ENCODE measurements at regions not wholly inside any gene's neighbourhood (a gene's known extent, or its start where the extent isn't known, plus 50 kb on each side); places are given as distances from the start of the nearest gene placed in this dataset.
"Not testable (repeated sequence)": the region's sequence is repeated elsewhere in the genome, so short reads cannot be mapped to it uniquely, and the experiment has no call there.

DNA sequence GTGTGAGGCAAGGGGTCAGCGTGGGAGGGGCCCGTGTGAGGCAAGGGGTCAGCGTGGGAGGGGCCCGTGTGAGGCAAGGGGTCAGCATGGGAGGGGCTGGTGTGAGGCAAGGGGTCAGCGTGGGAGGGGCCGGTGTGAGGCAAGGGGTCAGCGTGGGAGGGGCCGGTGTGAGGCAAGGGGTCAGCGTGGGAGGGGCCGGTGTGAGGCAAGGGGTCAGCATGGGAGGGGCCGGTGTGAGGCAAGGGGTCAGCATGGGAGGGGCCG lies 119.2 kb downstream of the SEPTIN14 start:
- DNase-seq (ENCODE audit: extremely low read depth in 1 of 2, low read depth in 1 of 2), result not testable (repeated sequence)

DNA sequence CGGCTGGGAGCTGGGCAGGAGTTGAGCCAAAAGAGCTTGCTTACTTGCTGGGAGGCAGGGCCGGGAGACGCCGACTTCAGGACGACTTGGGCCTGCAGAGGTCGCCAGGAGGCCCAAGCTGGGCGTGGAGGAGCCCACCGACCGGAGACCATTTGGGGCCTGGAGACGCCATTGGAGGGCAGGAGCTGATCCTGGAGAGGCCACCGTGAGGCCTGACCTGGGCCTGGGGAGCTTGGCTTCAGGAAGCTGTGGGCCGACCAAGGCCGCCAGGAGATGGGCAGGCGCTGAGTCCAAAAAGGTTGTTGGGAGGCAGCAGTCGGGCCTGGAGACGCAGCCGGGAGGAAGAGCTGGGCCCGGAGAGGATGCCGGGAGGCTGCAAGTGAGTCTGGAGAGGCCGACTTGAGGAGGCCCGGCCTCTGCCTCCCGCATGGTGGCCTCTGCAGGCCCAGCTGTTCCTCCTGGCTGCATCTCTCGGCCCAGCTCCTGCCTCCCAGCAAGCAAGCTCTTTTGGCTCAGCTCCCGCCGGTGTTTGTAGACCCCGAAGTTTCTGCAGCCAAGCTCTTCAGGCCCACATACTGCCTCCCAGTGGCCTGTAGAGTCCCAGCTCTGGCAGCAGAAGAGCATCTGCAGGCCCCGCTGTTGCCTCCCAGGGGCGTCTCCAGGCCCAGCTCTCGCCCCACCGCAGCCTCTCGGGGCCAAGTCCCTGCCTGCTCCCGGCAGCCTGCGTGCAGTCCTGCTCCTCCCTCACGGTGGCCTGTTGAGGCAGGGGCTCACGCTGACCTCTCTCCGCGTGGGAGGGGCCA lies 119.7 kb downstream of the SEPTIN14 start:
- not testable (repeated sequence) for DNase-seq (ENCODE audit: extremely low read depth in 1 of 2, low read depth in 1 of 2)

DNA sequence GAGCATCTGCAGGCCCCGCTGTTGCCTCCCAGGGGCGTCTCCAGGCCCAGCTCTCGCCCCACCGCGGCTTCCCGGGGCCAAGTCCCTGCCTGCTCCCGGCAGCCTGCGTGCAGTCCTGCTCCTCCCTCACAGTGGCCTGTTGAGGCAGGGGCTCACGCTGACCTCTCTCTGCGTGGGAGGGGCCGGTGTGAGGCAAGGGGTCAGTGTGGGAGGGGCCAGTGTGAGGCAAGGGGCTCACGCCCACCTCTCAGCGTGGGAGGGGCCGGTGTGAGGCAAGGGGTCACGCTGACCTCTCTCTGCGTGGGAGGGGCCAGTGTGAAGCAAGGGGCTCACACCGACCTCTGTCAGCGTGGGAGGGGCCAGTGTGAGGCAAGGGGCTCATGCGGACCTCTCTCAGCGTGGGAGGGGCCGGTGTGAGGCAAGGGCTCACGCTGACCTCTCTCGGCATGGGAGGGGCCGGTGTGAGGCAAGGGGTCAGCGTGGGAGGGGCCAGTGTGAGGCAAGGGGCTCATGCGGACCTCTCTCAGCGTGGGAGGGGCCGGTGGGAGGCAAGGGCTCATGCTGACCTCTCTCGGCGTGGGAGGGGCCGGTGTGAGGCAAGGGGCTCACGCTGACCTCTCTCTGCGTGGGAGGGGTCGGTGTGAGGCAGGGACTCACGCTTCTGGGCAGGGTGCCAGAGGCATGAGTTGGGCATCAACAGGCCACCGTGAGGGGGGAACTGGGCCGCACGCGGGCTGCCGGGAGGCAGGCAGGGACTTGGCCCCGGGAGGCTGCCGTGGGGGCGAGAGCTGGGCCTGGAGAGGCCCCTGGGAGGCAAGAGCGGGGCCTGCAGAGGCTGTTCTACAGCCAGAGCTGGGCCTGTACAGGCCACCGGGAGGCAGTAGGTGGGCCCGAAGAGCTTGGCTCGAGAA lies 120.6 kb downstream of the SEPTIN14 start:
- DNase-seq (ENCODE audit: extremely low read depth in 1 of 2, low read depth in 1 of 2), result not testable (repeated sequence)

DNA sequence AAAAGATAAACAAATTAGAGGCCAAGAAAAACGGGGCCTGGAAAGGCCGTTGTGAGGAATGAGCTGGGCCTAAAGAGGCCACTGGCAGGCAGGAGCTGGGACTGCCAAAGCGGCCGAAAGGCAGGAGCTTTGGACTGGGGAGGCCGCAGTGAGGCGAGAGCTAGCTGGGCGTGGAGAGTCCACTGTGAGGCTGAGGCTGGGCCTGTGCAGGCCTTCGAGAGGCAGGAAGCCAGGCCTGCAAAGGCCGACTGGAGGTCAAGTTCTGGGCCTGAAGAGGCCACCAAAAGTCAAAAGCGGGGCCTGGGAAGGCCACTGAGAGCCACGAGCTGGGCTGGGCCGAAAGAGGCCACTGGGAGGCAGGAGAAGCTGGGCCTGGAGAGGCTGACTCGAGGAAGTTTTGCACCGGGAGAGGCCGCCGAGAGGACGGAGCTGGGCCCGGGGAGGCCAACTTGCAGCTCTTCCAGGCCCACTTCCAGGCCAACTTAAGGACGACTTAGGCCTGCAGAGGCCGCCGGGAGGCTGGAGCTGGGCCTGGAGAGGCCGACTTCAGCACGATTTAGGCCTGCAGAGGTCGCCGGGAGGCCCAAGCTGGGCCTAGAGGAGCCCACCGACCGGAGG lies 121.8 kb downstream of the SEPTIN14 start:
- not testable (repeated sequence) for DNase-seq (ENCODE audit: extremely low read depth in 1 of 2, low read depth in 1 of 2)

GRCh38 chr7:55740053-55740452 lies 122.5 kb downstream of the SEPTIN14 start:
- DNase-seq (ENCODE audit: extremely low read depth in 1 of 2, low read depth in 1 of 2), result not testable (repeated sequence)

GRCh38 chr7:55736641-55737221 lies 125.8 kb downstream of the SEPTIN14 start:
- DNase-seq (ENCODE audit: extremely low read depth in 1 of 2, low read depth in 1 of 2), result not testable (repeated sequence)

- DNase-seq (ENCODE audit: extremely low read depth in 1 of 2, low read depth in 1 of 2), result no peak
Measured at GRCh38 chr7:55733241-55734140, 129.1 kb downstream of the SEPTIN14 start.

- no peak for DNase-seq (ENCODE audit: extremely low read depth in 1 of 2, low read depth in 1 of 2)
Measured at GRCh38 chr7:55731931-55732330, 130.6 kb downstream of the SEPTIN14 start.

DNA sequence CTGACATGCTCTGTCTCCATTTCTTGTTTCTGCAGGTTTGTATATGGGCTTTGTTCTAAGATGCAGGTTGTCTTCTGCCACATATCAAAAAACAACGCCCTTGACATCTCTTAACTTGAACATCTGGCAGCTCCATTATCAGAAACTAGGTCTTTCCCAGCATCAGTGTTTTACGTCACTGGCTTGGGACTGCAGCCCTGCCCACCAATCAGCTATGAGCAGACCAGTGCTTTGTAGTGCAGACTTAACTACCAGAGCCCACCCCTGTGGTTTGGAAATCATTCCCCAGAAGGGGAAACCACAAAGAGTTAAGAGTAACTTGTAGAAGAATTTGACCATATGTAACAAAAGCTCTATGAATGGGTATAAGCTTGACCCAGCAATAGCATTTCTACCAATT lies 132.4 kb downstream of the SEPTIN14 start:
- DNase-seq (ENCODE audit: extremely low read depth in 1 of 2, low read depth in 1 of 2), result no peak

GRCh38 chr7:55723621-55723941 lies 139.0 kb downstream of the SEPTIN14 start:
- DNase-seq (ENCODE audit: extremely low read depth in 1 of 2, low read depth in 1 of 2), result no peak

DNA sequence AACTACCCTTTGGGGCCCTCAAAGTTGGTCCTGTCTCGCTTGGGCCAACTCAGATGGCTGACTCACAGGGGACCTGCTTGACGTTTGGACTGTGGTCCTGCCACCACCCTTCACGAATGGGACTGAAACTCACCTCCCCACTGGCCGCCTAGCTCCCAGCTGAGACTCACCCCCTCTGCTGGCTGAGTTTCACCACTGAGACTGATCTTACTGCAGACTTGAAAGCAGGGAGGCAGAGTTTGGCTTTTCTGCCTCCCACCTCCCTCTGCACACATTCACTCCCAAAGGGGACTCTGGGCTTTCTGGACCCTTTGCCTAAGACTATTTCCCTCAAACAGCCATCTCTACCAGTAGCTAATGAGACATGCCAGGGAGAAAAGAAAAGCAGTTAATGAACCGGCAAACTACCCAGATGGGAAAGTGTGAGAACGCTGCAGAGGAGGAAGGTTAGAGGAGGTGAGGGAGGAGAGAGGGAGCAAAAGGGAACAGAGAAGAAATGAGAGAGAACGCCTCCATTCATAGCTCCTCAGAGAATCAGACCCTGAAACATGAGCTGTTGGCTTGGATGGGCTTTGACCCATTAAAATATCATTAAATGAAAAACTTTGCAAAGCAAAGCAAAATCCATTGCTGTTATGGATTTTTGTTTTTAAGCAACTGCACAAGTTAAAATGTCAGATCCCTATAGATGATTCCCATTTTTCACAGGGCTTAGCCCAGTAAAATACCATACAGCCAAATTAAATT lies 139.5 kb downstream of the SEPTIN14 start:
- DNase-seq (ENCODE audit: extremely low read depth in 1 of 2, low read depth in 1 of 2), result not testable (repeated sequence)

DNA sequence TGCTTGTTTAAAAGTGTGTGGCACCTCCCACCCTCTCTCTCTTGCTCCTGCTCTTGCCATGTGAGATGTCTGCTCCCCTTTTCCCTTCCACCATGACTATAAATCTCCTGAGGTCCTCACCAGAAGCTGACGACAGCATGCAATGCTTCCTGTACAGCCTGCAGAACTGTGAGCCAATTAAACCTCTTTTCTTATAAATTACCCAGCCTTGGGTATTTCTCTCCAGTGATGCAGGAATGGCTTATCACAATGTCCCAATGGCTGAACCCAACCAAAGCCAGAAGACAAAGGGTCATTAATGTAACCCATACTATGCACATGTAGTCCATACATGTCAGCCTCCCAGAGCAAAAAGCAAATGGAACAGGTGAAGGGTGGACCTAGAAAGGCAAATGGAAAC lies 141.5 kb downstream of the SEPTIN14 start:
- DNase-seq (ENCODE audit: extremely low read depth in 1 of 2, low read depth in 1 of 2), result not testable (repeated sequence)

DNA sequence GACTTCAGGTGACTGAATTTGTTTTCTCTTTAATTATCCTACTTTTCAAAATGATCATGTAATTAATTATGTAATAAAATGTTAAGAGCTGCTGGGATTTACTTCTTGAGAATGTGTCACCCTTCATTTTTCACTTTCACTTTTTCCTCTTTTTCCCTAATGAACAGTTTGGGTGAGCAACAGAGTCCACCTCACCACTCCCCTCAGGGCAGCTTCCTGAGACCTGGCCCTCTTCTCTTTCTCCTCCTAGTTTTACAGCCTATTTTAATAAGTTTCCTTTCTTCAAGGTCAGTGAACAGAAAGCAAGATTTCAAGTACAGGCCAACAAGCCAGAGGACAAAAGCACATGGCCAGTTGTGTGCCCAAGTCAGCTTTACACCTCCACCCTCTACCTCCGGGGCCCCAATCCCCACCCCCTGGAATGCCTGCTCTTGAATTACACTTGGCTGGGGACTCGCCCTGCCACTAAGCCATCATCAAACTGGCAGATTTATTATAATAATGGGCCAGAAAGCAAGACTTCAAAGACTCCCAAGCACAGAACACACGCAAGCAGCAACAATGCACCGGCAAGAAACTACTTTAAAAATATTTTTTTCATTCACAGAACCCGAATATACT lies 143.1 kb upstream of the VOPP1 start:
- DNase-seq (ENCODE audit: extremely low read depth in 1 of 2, low read depth in 1 of 2), result not testable (repeated sequence)

GRCh38 chr7:55714370-55714769 lies 142.1 kb upstream of the VOPP1 start:
- DNase-seq (ENCODE audit: extremely low read depth in 1 of 2, low read depth in 1 of 2), result not testable (repeated sequence)

- not testable (repeated sequence) for DNase-seq (ENCODE audit: extremely low read depth in 1 of 2, low read depth in 1 of 2)
Measured at GRCh38 chr7:55710312-55710711, 138.0 kb upstream of the VOPP1 start.

DNA sequence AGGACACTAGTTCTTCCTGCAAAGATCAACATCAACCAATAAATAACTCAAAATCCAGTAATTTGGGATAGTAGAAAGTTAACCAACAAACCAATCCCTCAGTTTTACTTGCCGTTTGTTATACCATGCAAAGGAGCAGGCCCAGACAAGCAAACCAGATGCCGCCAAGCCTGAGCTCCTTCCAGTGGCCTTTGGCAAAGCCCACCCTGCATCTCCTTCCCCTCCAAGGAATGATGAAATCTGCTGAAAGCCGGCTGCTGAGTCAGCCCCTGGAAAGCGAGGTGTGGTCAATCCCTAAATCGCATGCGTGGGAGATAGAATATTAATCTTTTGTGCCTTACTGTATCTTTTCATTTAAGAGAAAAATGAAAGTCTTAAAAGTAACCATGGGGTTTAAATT lies 135.7 kb upstream of the VOPP1 start:
- not testable (repeated sequence) for DNase-seq (ENCODE audit: extremely low read depth in 1 of 2, low read depth in 1 of 2)

DNA sequence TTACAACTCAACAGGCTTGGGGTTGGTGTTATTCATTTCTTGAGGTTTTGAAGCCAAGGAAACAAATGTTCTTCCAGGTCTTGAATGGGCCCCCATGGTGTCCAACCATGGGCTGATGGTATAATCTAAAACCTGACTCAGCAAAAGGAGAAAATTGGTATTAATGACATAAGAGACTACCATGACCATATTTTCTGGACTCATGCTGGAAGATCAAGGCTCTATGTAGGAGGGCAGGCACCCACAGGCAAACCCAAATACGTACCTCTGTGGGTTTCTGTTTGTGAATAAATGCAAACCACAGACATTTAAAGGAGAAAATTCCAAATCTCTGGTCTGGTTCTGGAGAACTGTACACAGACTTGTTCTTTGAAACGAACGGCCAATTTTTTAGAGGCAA lies 135.1 kb upstream of the VOPP1 start:
- DNase-seq (ENCODE audit: extremely low read depth in 1 of 2, low read depth in 1 of 2), result not testable (repeated sequence)

DNA sequence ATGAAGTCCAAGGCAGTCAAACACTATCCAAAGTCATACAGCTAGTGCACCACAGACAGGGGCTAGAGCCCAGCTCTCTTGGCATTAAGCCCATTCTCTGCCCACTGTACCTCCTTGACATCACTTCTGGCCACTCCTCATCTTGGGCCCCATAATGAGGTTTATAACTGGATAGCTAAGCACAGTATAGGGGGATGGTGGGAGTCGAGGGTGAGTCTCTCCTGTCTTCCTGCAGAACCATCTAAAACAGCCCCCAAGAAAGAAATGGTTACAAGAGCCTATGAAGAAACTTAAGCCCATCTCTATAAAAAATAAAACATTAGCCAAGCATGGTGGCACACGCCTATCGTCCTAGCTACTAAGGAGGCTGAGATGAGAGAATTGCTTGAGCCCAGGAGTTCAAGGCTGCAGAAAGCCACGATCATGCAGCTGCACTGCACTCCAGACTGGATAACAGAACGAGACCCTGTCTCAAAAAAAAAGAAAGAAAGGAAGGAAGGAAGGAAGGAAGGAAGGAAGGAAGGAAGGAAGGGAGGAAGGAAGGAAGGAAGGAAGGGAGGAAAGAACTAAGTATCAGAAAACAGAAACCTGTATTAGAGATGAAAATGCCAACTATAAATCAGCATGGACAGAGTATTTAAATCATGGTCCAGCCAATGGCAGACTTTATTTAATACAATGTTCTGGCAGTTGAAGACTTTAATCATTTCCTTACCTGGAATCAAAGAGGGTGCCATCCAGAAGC lies 134.3 kb upstream of the VOPP1 start:
- DNase-seq (ENCODE audit: extremely low read depth in 1 of 2, low read depth in 1 of 2), result not testable (repeated sequence)
